ENCODE measurements at regions not wholly inside any gene's neighbourhood (a gene's known extent, or its start where the extent isn't known, plus 50 kb on each side); places are given as distances from the start of the nearest gene placed in this dataset.

DNA sequence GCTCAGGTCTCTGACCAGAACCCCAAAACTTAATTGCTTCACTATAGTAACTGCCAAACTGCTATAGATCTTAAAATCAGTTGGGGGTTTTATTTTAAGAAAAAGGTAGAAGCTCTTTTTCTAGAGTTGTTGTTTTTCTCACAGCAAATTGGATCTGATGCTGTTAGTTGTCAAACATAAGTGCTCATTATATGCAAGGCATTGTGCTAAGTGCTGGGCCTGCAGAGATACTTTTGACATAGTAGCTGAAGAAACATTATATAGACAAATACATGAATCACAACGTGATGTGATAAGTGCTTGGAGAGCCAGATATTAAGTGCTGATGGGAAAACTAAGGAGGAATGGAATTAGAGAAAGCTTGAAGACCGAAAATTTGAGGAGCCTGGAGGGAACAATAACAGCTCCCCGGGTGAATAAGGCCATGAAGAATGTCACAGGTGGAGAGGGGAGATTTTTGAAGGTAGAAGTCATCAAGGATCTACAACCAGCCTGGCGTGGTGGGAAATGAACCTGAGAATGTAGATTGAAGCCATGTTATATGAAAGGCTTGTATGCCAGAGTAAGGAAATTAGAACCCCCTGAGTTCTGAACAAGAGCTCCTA, 126.5 kb downstream of the DYRK2 start:
- FAIRE-seq, result no peak
- Histone ChIP-seq H3K4me3 (replicated peaks in 1 of 3; ENCODE audit: insufficient read depth in 1 of 3, low read depth in 1 of 3, low read length in 3 of 3) (no peak overlapping the region), H3K79me2 (ENCODE audit: control insufficient read depth, insufficient read depth, low read length) (no peaks in the 10 kb centered on the region), H3K27ac (ENCODE audit: insufficient read depth, low read depth, low read length) (no peak overlapping the region), H3K9me3 (replicated peaks; ENCODE audit: control insufficient read depth, insufficient read depth, low read length) (no peaks in the 10 kb centered on the region), H3K36me3 (ENCODE audit: control insufficient read depth in 2 of 2, extremely low read depth in 1 of 2, insufficient read depth in 2 of 2, low read length in 2 of 2) (no peaks in the 10 kb centered on the region), H3K4me1 (ENCODE audit: control insufficient read depth, extremely low read depth, insufficient read depth, low read length) (no peaks in the 10 kb centered on the region), H4K20me1 (replicated peaks; ENCODE audit: control insufficient read depth, extremely low read depth, insufficient read depth, low read length) (no peaks in the 10 kb centered on the region), H3K9ac (replicated peaks; ENCODE audit: extremely low read depth, insufficient read depth, low read length) (no peak overlapping the region), H3K27me3 (ENCODE audit: control insufficient read depth in 2 of 2, insufficient read depth in 2 of 2, low read length in 2 of 2) (no peaks in the 10 kb centered on the region), H2AFZ (ENCODE audit: low read depth, low read length) (no peak overlapping the region), H3K9me1 (replicated peaks; ENCODE audit: control insufficient read depth, extremely low read depth, insufficient read depth, low read length) (no peaks in the 10 kb centered on the region), H3K4me2 (ENCODE audit: insufficient read depth, low read length) (no peak overlapping the region)
- DNase-seq (ENCODE audit: low read depth, low spot score), result no peak
- BruUV-seq (replicated peaks), result no TSS peak
- dilution Hi-C loops (cut with MboI; ENCODE audit: extremely low pct_ligation_motif_present, low sequenced_read_pairs), result no loop called here
- TF ChIP-seq, protein P1, sequence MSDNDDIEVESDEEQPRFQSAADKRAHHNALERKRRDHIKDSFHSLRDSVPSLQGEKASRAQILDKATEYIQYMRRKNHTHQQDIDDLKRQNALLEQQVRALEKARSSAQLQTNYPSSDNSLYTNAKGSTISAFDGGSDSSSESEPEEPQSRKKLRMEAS (IDR thresholded peaks at IDR 0.05; ENCODE audit: insufficient read depth, insufficient read length), result no peak
- TF ChIP-seq MYC (IDR thresholded peaks at IDR 0.05; ENCODE audit: low read depth, low read length), result no peak
- no peak for TF ChIP-seq GATA2 (IDR thresholded peaks at IDR 0.05; ENCODE audit: insufficient read depth, insufficient read length, low read depth, low read length)
- TF ChIP-seq JUN (IDR thresholded peaks at IDR 0.05; ENCODE audit: borderline replicate concordance, insufficient read depth, insufficient read length, low read depth), result no peak
- no peak for TF ChIP-seq POLR2A (IDR thresholded peaks at IDR 0.05; ENCODE audit: low read depth, low read length)
- no peak for TF ChIP-seq POLR2AphosphoS5 (IDR thresholded peaks at IDR 0.05; ENCODE audit: insufficient read depth, low read depth, low read length)
- TF ChIP-seq, protein P2, sequence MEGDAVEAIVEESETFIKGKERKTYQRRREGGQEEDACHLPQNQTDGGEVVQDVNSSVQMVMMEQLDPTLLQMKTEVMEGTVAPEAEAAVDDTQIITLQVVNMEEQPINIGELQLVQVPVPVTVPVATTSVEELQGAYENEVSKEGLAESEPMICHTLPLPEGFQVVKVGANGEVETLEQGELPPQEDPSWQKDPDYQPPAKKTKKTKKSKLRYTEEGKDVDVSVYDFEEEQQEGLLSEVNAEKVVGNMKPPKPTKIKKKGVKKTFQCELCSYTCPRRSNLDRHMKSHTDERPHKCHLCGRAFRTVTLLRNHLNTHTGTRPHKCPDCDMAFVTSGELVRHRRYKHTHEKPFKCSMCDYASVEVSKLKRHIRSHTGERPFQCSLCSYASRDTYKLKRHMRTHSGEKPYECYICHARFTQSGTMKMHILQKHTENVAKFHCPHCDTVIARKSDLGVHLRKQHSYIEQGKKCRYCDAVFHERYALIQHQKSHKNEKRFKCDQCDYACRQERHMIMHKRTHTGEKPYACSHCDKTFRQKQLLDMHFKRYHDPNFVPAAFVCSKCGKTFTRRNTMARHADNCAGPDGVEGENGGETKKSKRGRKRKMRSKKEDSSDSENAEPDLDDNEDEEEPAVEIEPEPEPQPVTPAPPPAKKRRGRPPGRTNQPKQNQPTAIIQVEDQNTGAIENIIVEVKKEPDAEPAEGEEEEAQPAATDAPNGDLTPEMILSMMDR (IDR thresholded peaks at IDR 0.05; ENCODE audit: extremely low read depth in 1 of 2, insufficient read depth in 1 of 2, low read depth in 1 of 2, low read length in 2 of 2), result no peak
- TF ChIP-seq FOS (IDR thresholded peaks at IDR 0.05; ENCODE audit: borderline replicate concordance, insufficient read depth, low read length), result no peak
- no peak for TF ChIP-seq EZH2 (IDR thresholded peaks at IDR 0.05; ENCODE audit: borderline replicate concordance, low read depth, low read length, severe bottlenecking)
- POLR2A ChIA-PET, result no interaction called here
- CTCF ChIA-PET, result interaction anchor here (0.9 kb wide), 1 partner anchor 13 kb away, joined by 4 read pairs; no protein-coding TSS in a partner anchor
- intact Hi-C loops (cut with micrococcal nuclease), result no loop called here
